H1 (cell line): ENCODE measurements at regions not wholly inside any gene's neighbourhood (a gene's known extent, or its start where the extent isn't known, plus 50 kb on each side); places are given as distances from the start of the nearest gene placed in this dataset.

Experiments used
- BCL11A ChIP-seq, 2 experiments: IDR thresholded peaks; one replicate each; pipeline ENCODE4 v1.6.1; 2011; ENCODE audit warnings: low read depth in 2 of 2, low read length in 2 of 2, mild to moderate bottlenecking in 2 of 2
- BRCA1 ChIP-seq: IDR thresholded peaks from 2 replicates; pipeline ENCODE4 v1.6.1; 2012; ENCODE audit warnings: low read depth, low read length, improper control_type of control experiment
- CBX8 ChIP-seq: fragments of 300-800, 300-1000 bp; sonication (generic); IDR thresholded peaks from 2 replicates; pipeline ENCODE4 v1.7.1; 2016; ENCODE audit warnings: low read depth, low read length, borderline replicate concordance
- CEBPB ChIP-seq: IDR thresholded peaks from 2 replicates; pipeline ENCODE4 v1.6.1; 2012; ENCODE audit warnings: low read depth, low read length
- CREB1 ChIP-seq: IDR thresholded peaks from 2 replicates; pipeline ENCODE4 v1.6.1; 2012; ENCODE audit warnings: inconsistent platforms
- CTBP2 ChIP-seq: IDR thresholded peaks from 2 replicates; pipeline ENCODE4 v1.7.0; 2011; ENCODE audit warnings: borderline replicate concordance, mild to moderate bottlenecking, moderate library complexity, mixed read lengths, low read length; ENCODE audit not compliant: insufficient read depth, insufficient read length
- FOSL1 ChIP-seq: IDR thresholded peaks from 2 replicates; pipeline ENCODE4 v1.6.1; 2011; ENCODE audit warnings: mild to moderate bottlenecking, low read depth, low read length, moderate library complexity; ENCODE audit not compliant: insufficient read depth
- GABPA ChIP-seq: IDR thresholded peaks from 2 replicates; pipeline ENCODE4 v1.6.1; 2011; ENCODE audit warnings: mild to moderate bottlenecking, low read length, moderate library complexity, borderline replicate concordance; ENCODE audit not compliant: insufficient read depth
- HDAC2 ChIP-seq, 2 experiments: fragments of 300-600 bp in 1 of 2; sonication (generic) in 1 of 2; IDR thresholded peaks; 2 replicates each; pipeline ENCODE4 v1.6.1; 2011 to 2012; ENCODE audit warnings: low read depth in 2 of 2, low read length in 2 of 2, mild to moderate bottlenecking in 2 of 2, moderate library complexity in 2 of 2, borderline replicate concordance in 1 of 2, inconsistent platforms in 1 of 2
- JUND ChIP-seq: IDR thresholded peaks from 2 replicates; pipeline ENCODE4 v1.6.1; 2011; ENCODE audit warnings: mild to moderate bottlenecking, improper control_type of control experiment, low read length
- SP1 ChIP-seq: IDR thresholded peaks from 2 replicates; pipeline ENCODE4 v1.6.1; 2011; ENCODE audit warnings: low read depth, low read length
- TCF12 ChIP-seq: IDR thresholded peaks from 2 replicates; pipeline ENCODE4 v1.6.1; 2011; ENCODE audit warnings: low read depth, mild to moderate bottlenecking, low read length
- TEAD4 ChIP-seq: IDR thresholded peaks from 2 replicates; pipeline ENCODE4 v1.6.1; 2012; ENCODE audit warnings: low read depth, low read length, inconsistent platforms, mixed read lengths
- TF ChIP-seq, protein P1 (sequence below): IDR thresholded peaks from 2 replicates; pipeline ENCODE4 v1.6.1; 2011; ENCODE audit warnings: low read length, improper control_type of control experiment
- TF ChIP-seq, protein P2 (sequence below): IDR thresholded peaks from 2 replicates; pipeline ENCODE4 v1.6.1; 2012; ENCODE audit warnings: low read length, inconsistent platforms
- TF ChIP-seq, protein P3 (sequence below), 3 experiments: IDR thresholded peaks; 1 replicate in 2 of 3; 2 replicates in 1 of 3; pipeline versions ENCODE4 v1.5.1 to v1.6.1; 2011; ENCODE audit warnings: low read length in 3 of 3, mild to moderate bottlenecking in 3 of 3, inconsistent platforms in 2 of 3, low read depth in 1 of 3, moderate library complexity in 1 of 3; ENCODE audit not compliant: insufficient read depth in 1 of 3; ENCODE audit errors: control extremely low read depth in 1 of 3
- TF ChIP-seq, protein P4 (sequence below): IDR thresholded peaks from 2 replicates; pipeline ENCODE4 v1.6.1; 2012; ENCODE audit warnings: inconsistent platforms

DNA sequence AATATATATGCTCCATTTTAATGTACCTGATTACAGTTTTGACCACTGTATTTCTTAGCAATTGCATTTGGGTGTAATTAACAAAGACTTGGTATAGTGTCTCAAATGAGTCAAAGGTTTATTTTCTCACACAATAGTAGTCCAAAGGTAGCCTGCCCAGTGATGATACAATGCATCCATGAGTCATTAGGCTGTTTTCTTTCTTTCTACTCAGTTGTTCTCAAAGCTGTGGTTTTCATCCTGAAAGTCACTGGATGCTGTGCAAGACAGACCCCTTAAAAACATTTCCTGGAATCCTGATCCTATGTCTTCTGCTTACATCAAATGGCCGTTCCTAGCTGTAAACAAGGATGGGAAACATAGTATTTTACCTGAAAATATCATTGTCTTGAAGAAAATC, 651.2 kb upstream of the MIR17HG start (continued):
- TF ChIP-seq, protein P1, sequence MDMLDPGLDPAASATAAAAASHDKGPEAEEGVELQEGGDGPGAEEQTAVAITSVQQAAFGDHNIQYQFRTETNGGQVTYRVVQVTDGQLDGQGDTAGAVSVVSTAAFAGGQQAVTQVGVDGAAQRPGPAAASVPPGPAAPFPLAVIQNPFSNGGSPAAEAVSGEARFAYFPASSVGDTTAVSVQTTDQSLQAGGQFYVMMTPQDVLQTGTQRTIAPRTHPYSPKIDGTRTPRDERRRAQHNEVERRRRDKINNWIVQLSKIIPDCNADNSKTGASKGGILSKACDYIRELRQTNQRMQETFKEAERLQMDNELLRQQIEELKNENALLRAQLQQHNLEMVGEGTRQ, result no peak
- no peak for TF ChIP-seq TEAD4
- no peak for TF ChIP-seq CBX8
- TF ChIP-seq, protein P2, sequence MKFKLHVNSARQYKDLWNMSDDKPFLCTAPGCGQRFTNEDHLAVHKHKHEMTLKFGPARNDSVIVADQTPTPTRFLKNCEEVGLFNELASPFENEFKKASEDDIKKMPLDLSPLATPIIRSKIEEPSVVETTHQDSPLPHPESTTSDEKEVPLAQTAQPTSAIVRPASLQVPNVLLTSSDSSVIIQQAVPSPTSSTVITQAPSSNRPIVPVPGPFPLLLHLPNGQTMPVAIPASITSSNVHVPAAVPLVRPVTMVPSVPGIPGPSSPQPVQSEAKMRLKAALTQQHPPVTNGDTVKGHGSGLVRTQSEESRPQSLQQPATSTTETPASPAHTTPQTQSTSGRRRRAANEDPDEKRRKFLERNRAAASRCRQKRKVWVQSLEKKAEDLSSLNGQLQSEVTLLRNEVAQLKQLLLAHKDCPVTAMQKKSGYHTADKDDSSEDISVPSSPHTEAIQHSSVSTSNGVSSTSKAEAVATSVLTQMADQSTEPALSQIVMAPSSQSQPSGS, result no peak
- no peak for TF ChIP-seq TCF12
- TF ChIP-seq, protein P3, sequence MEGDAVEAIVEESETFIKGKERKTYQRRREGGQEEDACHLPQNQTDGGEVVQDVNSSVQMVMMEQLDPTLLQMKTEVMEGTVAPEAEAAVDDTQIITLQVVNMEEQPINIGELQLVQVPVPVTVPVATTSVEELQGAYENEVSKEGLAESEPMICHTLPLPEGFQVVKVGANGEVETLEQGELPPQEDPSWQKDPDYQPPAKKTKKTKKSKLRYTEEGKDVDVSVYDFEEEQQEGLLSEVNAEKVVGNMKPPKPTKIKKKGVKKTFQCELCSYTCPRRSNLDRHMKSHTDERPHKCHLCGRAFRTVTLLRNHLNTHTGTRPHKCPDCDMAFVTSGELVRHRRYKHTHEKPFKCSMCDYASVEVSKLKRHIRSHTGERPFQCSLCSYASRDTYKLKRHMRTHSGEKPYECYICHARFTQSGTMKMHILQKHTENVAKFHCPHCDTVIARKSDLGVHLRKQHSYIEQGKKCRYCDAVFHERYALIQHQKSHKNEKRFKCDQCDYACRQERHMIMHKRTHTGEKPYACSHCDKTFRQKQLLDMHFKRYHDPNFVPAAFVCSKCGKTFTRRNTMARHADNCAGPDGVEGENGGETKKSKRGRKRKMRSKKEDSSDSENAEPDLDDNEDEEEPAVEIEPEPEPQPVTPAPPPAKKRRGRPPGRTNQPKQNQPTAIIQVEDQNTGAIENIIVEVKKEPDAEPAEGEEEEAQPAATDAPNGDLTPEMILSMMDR (IDR thresholded peaks at IDR 0.05; ENCODE audit: control extremely low read depth in 1 of 3, insufficient read depth in 1 of 3, low read depth in 1 of 3, low read length in 3 of 3), result no peak
- no peak for TF ChIP-seq FOSL1
- TF ChIP-seq CTBP2, result no peak
- TF ChIP-seq CEBPB, result no peak
- no peak for TF ChIP-seq GABPA
- TF ChIP-seq JUND, result no peak
- no peak for TF ChIP-seq BCL11A (IDR thresholded peaks at IDR 0.05; ENCODE audit: low read depth in 2 of 2, low read length in 2 of 2)
- no peak for TF ChIP-seq SP1
- no peak for TF ChIP-seq HDAC2 (IDR thresholded peaks at IDR 0.05; ENCODE audit: borderline replicate concordance in 1 of 2, low read depth in 2 of 2, low read length in 2 of 2)
- TF ChIP-seq BRCA1, result no peak
- TF ChIP-seq, protein P4, sequence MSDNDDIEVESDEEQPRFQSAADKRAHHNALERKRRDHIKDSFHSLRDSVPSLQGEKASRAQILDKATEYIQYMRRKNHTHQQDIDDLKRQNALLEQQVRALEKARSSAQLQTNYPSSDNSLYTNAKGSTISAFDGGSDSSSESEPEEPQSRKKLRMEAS, result no peak
- no peak for TF ChIP-seq CREB1
